ENCODE measurements at regions not wholly inside any gene's neighbourhood (a gene's known extent, or its start where the extent isn't known, plus 50 kb on each side); places are given as distances from the start of the nearest gene placed in this dataset.
A peak's percentile ranks its signal among the peaks of the same experiment; 100 is the strongest.
"Not testable (repeated sequence)": the region's sequence is repeated elsewhere in the genome, so short reads cannot be mapped to it uniquely, and the experiment has no call there.

GRCh38 chr2:22375096-22375495 lies 1009.9 kb upstream of the KLHL29 start:
- in situ Hi-C loops (cut with HindIII; ENCODE audit: low sequenced_read_pairs): no loop called here

GRCh38 chr2:22377268-22377667 lies 1007.7 kb upstream of the KLHL29 start:
- in situ Hi-C loops (cut with HindIII; ENCODE audit: low sequenced_read_pairs): no loop called here
- DNase-seq (ENCODE audit: low spot score): no peak

More at GRCh38 chr2:22375096-22375495, 1009.9 kb upstream of the KLHL29 start:
- DNase-seq (ENCODE audit: low spot score): no peak

- in situ Hi-C loops (cut with HindIII; ENCODE audit: low sequenced_read_pairs): no loop called here
- DNase-seq (ENCODE audit: low spot score): peak; percentile 88
Observed at GRCh38 chr2:22382479-22383169, 1002.4 kb upstream of the KLHL29 start.

GRCh38 chr2:22397847-22398246 lies 987.1 kb upstream of the KLHL29 start:
- DNase-seq (ENCODE audit: low spot score): no peak
- in situ Hi-C loops (cut with HindIII; ENCODE audit: low sequenced_read_pairs): no loop called here

GRCh38 chr2:22403748-22404147 lies 981.2 kb upstream of the KLHL29 start:
- DNase-seq (ENCODE audit: low spot score): no peak
- in situ Hi-C loops (cut with HindIII; ENCODE audit: low sequenced_read_pairs): no loop called here

- in situ Hi-C loops (cut with HindIII; ENCODE audit: low sequenced_read_pairs): no loop called here
- DNase-seq (ENCODE audit: low spot score): no peak
Observed at GRCh38 chr2:22406625-22407024, 978.4 kb upstream of the KLHL29 start.

GRCh38 chr2:22420076-22420475 lies 964.9 kb upstream of the KLHL29 start:
- in situ Hi-C loops (cut with HindIII; ENCODE audit: low sequenced_read_pairs): no loop called here

GRCh38 chr2:22442051-22442450 lies 942.9 kb upstream of the KLHL29 start:
- in situ Hi-C loops (cut with HindIII; ENCODE audit: low sequenced_read_pairs): no loop called here
- DNase-seq (ENCODE audit: low spot score): no peak

More at GRCh38 chr2:22420076-22420475, 964.9 kb upstream of the KLHL29 start:
- DNase-seq (ENCODE audit: low spot score): no peak

GRCh38 chr2:22444281-22444680 lies 940.7 kb upstream of the KLHL29 start:
- in situ Hi-C loops (cut with HindIII; ENCODE audit: low sequenced_read_pairs): no loop called here
- DNase-seq (ENCODE audit: low spot score): no peak

GRCh38 chr2:22449696-22450095 lies 935.3 kb upstream of the KLHL29 start:
- DNase-seq (ENCODE audit: low spot score): no peak
- in situ Hi-C loops (cut with HindIII; ENCODE audit: low sequenced_read_pairs): no loop called here

- DNase-seq (ENCODE audit: low spot score): no peak
- in situ Hi-C loops (cut with HindIII; ENCODE audit: low sequenced_read_pairs): no loop called here
Observed at GRCh38 chr2:22450831-22451230, 934.1 kb upstream of the KLHL29 start.

- in situ Hi-C loops (cut with HindIII; ENCODE audit: low sequenced_read_pairs): no loop called here
- no peak for DNase-seq (ENCODE audit: low spot score)
Observed at GRCh38 chr2:22454826-22455485, 930.0 kb upstream of the KLHL29 start.

GRCh38 chr2:22458440-22458839 lies 926.5 kb upstream of the KLHL29 start:
- DNase-seq (ENCODE audit: low spot score): no peak
- in situ Hi-C loops (cut with HindIII; ENCODE audit: low sequenced_read_pairs): no loop called here

GRCh38 chr2:22475103-22475502 lies 909.9 kb upstream of the KLHL29 start:
- in situ Hi-C loops (cut with HindIII; ENCODE audit: low sequenced_read_pairs); DNase-seq (ENCODE audit: low spot score): not testable (repeated sequence)

GRCh38 chr2:22478329-22478728 lies 906.6 kb upstream of the KLHL29 start:
- in situ Hi-C loops (cut with HindIII; ENCODE audit: low sequenced_read_pairs): no loop called here
- DNase-seq (ENCODE audit: low spot score): no peak

- no peak for DNase-seq (ENCODE audit: low spot score)
- in situ Hi-C loops (cut with HindIII; ENCODE audit: low sequenced_read_pairs): no loop called here
Observed at GRCh38 chr2:22481486-22482259, 903.3 kb upstream of the KLHL29 start.

- in situ Hi-C loops (cut with HindIII; ENCODE audit: low sequenced_read_pairs): no loop called here
Observed at GRCh38 chr2:22483036-22483435, 901.9 kb upstream of the KLHL29 start.

GRCh38 chr2:22485486-22485885 lies 899.5 kb upstream of the KLHL29 start:
- no peak for DNase-seq (ENCODE audit: low spot score)
- in situ Hi-C loops (cut with HindIII; ENCODE audit: low sequenced_read_pairs): no loop called here

More at GRCh38 chr2:22483036-22483435, 901.9 kb upstream of the KLHL29 start:
- DNase-seq (ENCODE audit: low spot score): no peak

- DNase-seq (ENCODE audit: low spot score): no peak
- in situ Hi-C loops (cut with HindIII; ENCODE audit: low sequenced_read_pairs): no loop called here
Observed at GRCh38 chr2:22486343-22486742, 898.6 kb upstream of the KLHL29 start.

- DNase-seq (ENCODE audit: low spot score): no peak
Observed at GRCh38 chr2:22487036-22487435, 897.9 kb upstream of the KLHL29 start.

More at GRCh38 chr2:22487036-22487435, 897.9 kb upstream of the KLHL29 start:
- in situ Hi-C loops (cut with HindIII; ENCODE audit: low sequenced_read_pairs): no loop called here
